H9 (cell line): ENCODE measurements at regions not wholly inside any gene's neighbourhood (a gene's known extent, or its start where the extent isn't known, plus 50 kb on each side); places are given as distances from the start of the nearest gene placed in this dataset.

Source experiments
- DNase-seq: peaks from one replicate; pipeline ENCODE4 v3.0.0-alpha.2; 2017
- H2AFZ ChIP-seq: one replicate; pipeline ENCODE4 v1.6.1; 2013; ENCODE audit warnings: mild to moderate bottlenecking, low read length, control low read depth, moderate library complexity
- H2AK5ac ChIP-seq: 2 replicates; pipeline ENCODE4 v1.6.1; 2013; ENCODE audit warnings: low read length, control low read depth, mixed read lengths; ENCODE audit not compliant: insufficient read length
- H2BK120ac ChIP-seq: one replicate; pipeline ENCODE4 v1.6.1; 2013; ENCODE audit warnings: low read depth, mild to moderate bottlenecking, low read length, control low read depth, inconsistent platforms; ENCODE audit not compliant: poor library complexity, severe bottlenecking
- H2BK12ac ChIP-seq: 2 replicates; pipeline ENCODE4 v1.6.1; 2013; ENCODE audit warnings: low read length, control low read depth, mixed read lengths, low read depth; ENCODE audit not compliant: insufficient read length
- H2BK15ac ChIP-seq: 2 replicates; pipeline ENCODE4 v1.6.1; 2013; ENCODE audit warnings: low read depth, low read length, control low read depth
- H2BK20ac ChIP-seq: one replicate; pipeline ENCODE4 v1.6.1; 2013; ENCODE audit warnings: low read depth, mild to moderate bottlenecking, low read length, control low read depth, inconsistent platforms; ENCODE audit not compliant: poor library complexity, severe bottlenecking
- H2BK5ac ChIP-seq: 2 replicates; pipeline ENCODE4 v1.6.1; 2013; ENCODE audit warnings: low read length, control low read depth, mixed read lengths; ENCODE audit not compliant: insufficient read length
- H3K14ac ChIP-seq: 2 replicates; pipeline ENCODE4 v1.6.1; 2013; ENCODE audit warnings: low read length, control low read depth; ENCODE audit not compliant: insufficient read depth
- H3K18ac ChIP-seq: 2 replicates; pipeline ENCODE4 v1.6.1; 2013; ENCODE audit warnings: low read depth, mild to moderate bottlenecking, mixed read lengths, low read length, control low read depth; ENCODE audit not compliant: insufficient read length
- H3K23ac ChIP-seq: 2 replicates; pipeline ENCODE4 v1.6.1; 2013; ENCODE audit warnings: low read length, control low read depth, mixed read lengths, low read depth; ENCODE audit not compliant: insufficient read length
- H3K23me2 ChIP-seq: 2 replicates; pipeline ENCODE4 v1.6.1; 2013; ENCODE audit warnings: low read depth, mild to moderate bottlenecking, mixed read lengths, low read length, control low read depth; ENCODE audit not compliant: insufficient read length, poor library complexity, severe bottlenecking
- H3K27ac ChIP-seq: 2 replicates; pipeline ENCODE4 v1.5.1; 2013; ENCODE audit warnings: low read length, control low read depth, mixed read lengths, low read depth; ENCODE audit not compliant: insufficient read length
- H3K27me3 ChIP-seq: 2 replicates; pipeline ENCODE4 v1.6.1; 2013; ENCODE audit warnings: low read length, control low read depth, inconsistent platforms; ENCODE audit not compliant: insufficient read depth
- H3K4ac ChIP-seq: 2 replicates; pipeline ENCODE4 v1.6.1; 2013; ENCODE audit warnings: low read depth, mild to moderate bottlenecking, control low read depth, inconsistent platforms, low read length, moderate library complexity
- H3K4me1 ChIP-seq: 2 replicates; pipeline ENCODE4 v1.6.1; 2013; ENCODE audit warnings: low read length, control low read depth, inconsistent platforms; ENCODE audit not compliant: insufficient read depth
- H3K4me2 ChIP-seq: 2 replicates; pipeline ENCODE4 v1.6.1; 2013; ENCODE audit warnings: low read length, control low read depth, mixed read lengths; ENCODE audit not compliant: insufficient read length, insufficient read depth
- H3K56ac ChIP-seq: 2 replicates; pipeline ENCODE4 v1.6.1; 2013; ENCODE audit warnings: low read depth, mild to moderate bottlenecking, mixed read lengths, low read length, control low read depth; ENCODE audit not compliant: insufficient read length
- H3K79me1 ChIP-seq: 2 replicates; pipeline ENCODE4 v1.6.1; 2013; ENCODE audit warnings: low read depth, mild to moderate bottlenecking, moderate library complexity, low read length, control low read depth, inconsistent platforms; ENCODE audit not compliant: insufficient read depth, poor library complexity, severe bottlenecking
- H3K79me2 ChIP-seq: 2 replicates; pipeline ENCODE4 v1.6.1; 2013; ENCODE audit warnings: low read length, control low read depth, inconsistent platforms; ENCODE audit not compliant: insufficient read depth
- H3K9ac ChIP-seq: 2 replicates; pipeline ENCODE4 v1.6.1; 2013; ENCODE audit warnings: low read length, control low read depth, mixed read lengths; ENCODE audit not compliant: insufficient read length; ENCODE audit errors: extremely low read depth
- H3K9me3 ChIP-seq: one replicate; pipeline ENCODE4 v1.6.1; 2013; ENCODE audit warnings: low read depth, low read length, inconsistent platforms; ENCODE audit not compliant: control insufficient read depth
- H3T11ph ChIP-seq: one replicate; pipeline ENCODE4 v1.6.1; 2013; ENCODE audit warnings: mild to moderate bottlenecking, low read length, control low read depth, inconsistent platforms
- H4K20me1 ChIP-seq: one replicate; pipeline ENCODE4 v1.6.1; 2013; ENCODE audit not compliant: control insufficient read depth, insufficient read length, insufficient read depth
- H4K5ac ChIP-seq: 2 replicates; pipeline ENCODE4 v1.6.1; 2013; ENCODE audit warnings: low read depth, mild to moderate bottlenecking, mixed read lengths, low read length, control low read depth; ENCODE audit not compliant: insufficient read length
- H4K8ac ChIP-seq: replicated peaks from 2 replicates; pipeline ENCODE4 v1.6.1; 2013; ENCODE audit warnings: low read length, control low read depth, mixed read lengths, low read depth; ENCODE audit not compliant: insufficient read length
- H4K91ac ChIP-seq: 2 replicates; pipeline ENCODE4 v1.6.1; 2013; ENCODE audit warnings: low read depth, mild to moderate bottlenecking, moderate library complexity, mixed read lengths, low read length, control low read depth; ENCODE audit not compliant: insufficient read length
- H3K27ac Mint-ChIP-seq, 3 experiments: 2 replicates in 2 of 3; 3 replicates in 1 of 3; pipeline ENCODE4 v1.8.0; 2020 to 2021; ENCODE audit warnings: mixed read lengths in 3 of 3, mild to moderate bottlenecking in 1 of 3, moderate library complexity in 1 of 3
- H3K27me3 Mint-ChIP-seq: 2 replicates; pipeline ENCODE4 v1.8.0; 2021; ENCODE audit warnings: low read depth, mild to moderate bottlenecking, moderate library complexity, mixed read lengths
- H3K36me3 Mint-ChIP-seq, 3 experiments: 2 replicates in 2 of 3; 3 replicates in 1 of 3; pipeline ENCODE4 v1.8.0; 2020 to 2021; ENCODE audit warnings: low read depth in 3 of 3, mixed read lengths in 3 of 3; ENCODE audit not compliant: insufficient read depth in 1 of 3
- H3K4me1 Mint-ChIP-seq, 2 experiments: 2 replicates each; pipeline ENCODE4 v1.8.0; 2020; ENCODE audit warnings: mixed read lengths in 2 of 2
- H3K4me3 Mint-ChIP-seq, 2 experiments: 2 replicates in 1 of 2; 3 replicates in 1 of 2; pipeline ENCODE4 v1.8.0; 2020 to 2021; ENCODE audit warnings: mild to moderate bottlenecking in 2 of 2, mixed read lengths in 2 of 2, moderate library complexity in 1 of 2
- H3K9me3 Mint-ChIP-seq, 2 experiments: 2 replicates in 1 of 2; 3 replicates in 1 of 2; pipeline ENCODE4 v1.8.0; 2020; ENCODE audit warnings: mild to moderate bottlenecking in 2 of 2, mixed read lengths in 2 of 2, moderate library complexity in 1 of 2
- CTCF ChIP-seq: fragments of 200-600 bp; sonication (generic); conservative IDR thresholded peaks from 3 replicates; pipeline ENCODE4 v1.8.0; 2021; ENCODE audit warnings: antibody characterized with exemption, mild to moderate bottlenecking
- WGBS: extraction: QIAGEN DNeasy Blood & Tissue Kit; methylation state at CpG from one replicate; pipeline ENCODE4 v1.1.7; 2013; ENCODE audit warnings: missing lambda C conversion rate, low lambda C conversion rate, mixed read lengths; ENCODE audit not compliant: insufficient read length; ENCODE audit errors: extremely low coverage; 5-methylcytosine and 5-hydroxymethylcytosine counted together

- no peaks in the 10 kb centered on the region for H3K9me3 ChIP-seq
- peak; percentile 34 for DNase-seq
- H3K18ac ChIP-seq = no peak overlapping the region
- no peak overlapping the region for H4K5ac ChIP-seq
- no peak overlapping the region for H2BK12ac ChIP-seq
- H3K4me1 ChIP-seq = no peaks in the 10 kb centered on the region
- H3K4me1 Mint-ChIP-seq = peaks cover 14 to 15% of the 10 kb centered on the region in 2 experiments
- H2AK5ac ChIP-seq = no peak overlapping the region
- no peak overlapping the region for H2BK15ac ChIP-seq
- no peak overlapping the region for H3K9ac ChIP-seq
- no CpG with 5 or more reads among the region's 3 CpGs for WGBS
- H2BK5ac ChIP-seq = no peak overlapping the region
- H3K27ac Mint-ChIP-seq = no peak overlapping the region
- H3K56ac ChIP-seq = no peak overlapping the region
- peaks cover 16 to 29% (median 17%) of the 10 kb centered on the region in 3 experiments for H3K36me3 Mint-ChIP-seq
- no peak overlapping the region for H3K4ac ChIP-seq
- no peak overlapping the region for H4K91ac ChIP-seq
- H3K4me3 Mint-ChIP-seq = no peak overlapping the region
- no peak overlapping the region for H2BK120ac ChIP-seq
- H3K27ac ChIP-seq = no peak overlapping the region
- TF ChIP-seq CTCF = no peak
- H3K4me2 ChIP-seq = no peak overlapping the region
- no peaks in the 10 kb centered on the region for H3K79me1 ChIP-seq
- H3K27me3 ChIP-seq = peaks cover 7% of the 10 kb centered on the region; the same call in 1 of the 2 replicates
- H4K8ac ChIP-seq = no peak overlapping the region
- no peak overlapping the region for H3K14ac ChIP-seq
- peaks cover 5% of the 10 kb centered on the region for H3K23me2 ChIP-seq
- H3T11ph ChIP-seq = no peak overlapping the region
- H3K9me3 Mint-ChIP-seq = peaks cover 27 to 34% of the 10 kb centered on the region in 2 experiments
- no peaks in the 10 kb centered on the region for H3K79me2 ChIP-seq
- H4K20me1 ChIP-seq = no peaks in the 10 kb centered on the region
- no peak overlapping the region for H2AFZ ChIP-seq
- peaks cover 61% of the 10 kb centered on the region for H3K27me3 Mint-ChIP-seq
- no peak overlapping the region for H2BK20ac ChIP-seq
- H3K23ac ChIP-seq = no peak overlapping the region
These were observed 99.8 kb downstream of the ESM1 start for GRCh38 chr5:54885636-54886035.
